HFF-Myc (cell line): ENCODE measurements at regions not wholly inside any gene's neighbourhood (a gene's known extent, or its start where the extent isn't known, plus 50 kb on each side); places are given as distances from the start of the nearest gene placed in this dataset.

Experiments
- DNase-seq: peaks from one replicate; pipeline ENCODE4 v3.0.0-alpha.2; 2011; ENCODE audit warnings: low read depth; ENCODE audit errors: extremely low read depth
- H3K4me3 ChIP-seq: replicated peaks from 2 replicates; pipeline ENCODE4 v1.5.1; 2011; ENCODE audit warnings: low read depth, mild to moderate bottlenecking, control low read depth, low read length
- CTCF ChIP-seq: IDR thresholded peaks from 2 replicates; pipeline ENCODE4 v1.5.1; 2012; ENCODE audit warnings: mild to moderate bottlenecking, low read depth, low read length, control low read depth; ENCODE audit errors: missing control alignments

- TF ChIP-seq CTCF, result no peak
- DNase-seq, result no peak
- no peak overlapping the region for H3K4me3 ChIP-seq
These were observed 937.7 kb upstream of the LRRN3 start for GRCh38 chr7:110153222-110153621.

GRCh38 chr7:110156511-110156910 lies 934.4 kb upstream of the LRRN3 start:
- DNase-seq, result no peak
- H3K4me3 ChIP-seq, result no peak overlapping the region
- TF ChIP-seq CTCF, result no peak

GRCh38 chr7:110157631-110158362 lies 933.1 kb upstream of the LRRN3 start:
- no peak for DNase-seq
- no peak overlapping the region for H3K4me3 ChIP-seq
- TF ChIP-seq CTCF, result no peak

- no peak for DNase-seq
- no peak overlapping the region for H3K4me3 ChIP-seq
- TF ChIP-seq CTCF, result no peak
These were observed 922.9 kb upstream of the LRRN3 start for GRCh38 chr7:110168010-110168409.

- no peak for DNase-seq
- TF ChIP-seq CTCF, result no peak
These were observed 920.1 kb upstream of the LRRN3 start for GRCh38 chr7:110170841-110171240.

GRCh38 chr7:110177463-110177862 lies 913.5 kb upstream of the LRRN3 start:
- TF ChIP-seq CTCF, result no peak
- no peak for DNase-seq
- H3K4me3 ChIP-seq, result no peak overlapping the region

More at GRCh38 chr7:110170841-110171240, 920.1 kb upstream of the LRRN3 start:
- H3K4me3 ChIP-seq, result no peak overlapping the region

- TF ChIP-seq CTCF, result no peak
These were observed 911.9 kb upstream of the LRRN3 start for GRCh38 chr7:110179037-110179436.

More at GRCh38 chr7:110179037-110179436, 911.9 kb upstream of the LRRN3 start:
- no peak for DNase-seq
- no peak overlapping the region for H3K4me3 ChIP-seq
